HCT116 (cell line): ENCODE measurements at regions not wholly inside any gene's neighbourhood (a gene's known extent, or its start where the extent isn't known, plus 50 kb on each side); places are given as distances from the start of the nearest gene placed in this dataset.

ENCODE experiments used
- CTCF ChIP-seq, 3 experiments: fragments of 200-600 bp in 1 of 3; sonication (generic) in 1 of 3; IDR thresholded peaks in 2 of 3; conservative IDR thresholded peaks in 1 of 3; 2 replicates each; pipeline ENCODE4 v1.5.1; 2012 to 2017; ENCODE audit warnings: low read depth in 2 of 3, low read length in 2 of 3, antibody characterized with exemption in 1 of 3, borderline replicate concordance in 1 of 3, control low read depth in 1 of 3, mild to moderate bottlenecking in 1 of 3, mixed read lengths in 1 of 3, mixed run types in 1 of 3, moderate library complexity in 1 of 3; ENCODE audit not compliant: insufficient read depth in 1 of 3
- FOSL1 ChIP-seq: IDR thresholded peaks from 2 replicates; pipeline ENCODE4 v1.6.1; 2012; ENCODE audit warnings: low read depth
- MAX ChIP-seq: IDR thresholded peaks from 2 replicates; pipeline ENCODE4 v1.6.1; 2012
- POLR2A ChIP-seq: IDR thresholded peaks from 2 replicates; pipeline ENCODE4 v1.7.0; 2011; ENCODE audit warnings: borderline replicate concordance; ENCODE audit not compliant: insufficient read depth, insufficient read length; ENCODE audit errors: extremely low read depth
- TCF7L2 ChIP-seq: IDR thresholded peaks from 2 replicates; pipeline ENCODE4 v1.7.0; 2011; ENCODE audit warnings: borderline replicate concordance, inconsistent platforms; ENCODE audit not compliant: insufficient read depth, insufficient read length; ENCODE audit errors: extremely low read depth
- ZBTB33 ChIP-seq: IDR thresholded peaks from 2 replicates; pipeline ENCODE4 v1.6.1; 2011; ENCODE audit warnings: mild to moderate bottlenecking, low read length, moderate library complexity; ENCODE audit not compliant: insufficient replicate concordance; ENCODE audit errors: extremely low read depth
- ZFX ChIP-seq: fragments of 450-650 bp; IDR thresholded peaks from 2 replicates; pipeline ENCODE4 v1.6.1; 2017

GRCh38 chr10:33612551-33612950, 278.1 kb upstream of the NRP1 start:
- TF ChIP-seq CTCF (IDR thresholded peaks at IDR 0.05 in 2 of 3, conservative IDR thresholded peaks at IDR 0.05 in 1 of 3; ENCODE audit: borderline replicate concordance in 1 of 3, insufficient read depth in 1 of 3, low read depth in 2 of 3, low read length in 2 of 3) = no peak
- TF ChIP-seq POLR2A = no peak
- TF ChIP-seq ZFX = no peak
- no peak for TF ChIP-seq TCF7L2
- TF ChIP-seq ZBTB33 = no peak
- TF ChIP-seq MAX = no peak
- TF ChIP-seq FOSL1 = no peak
